GM21528 (cell line): ENCODE measurements at regions not wholly inside any gene's neighbourhood (a gene's known extent, or its start where the extent isn't known, plus 50 kb on each side); places are given as distances from the start of the nearest gene placed in this dataset.
"Not testable (repeated sequence)": the region's sequence is repeated elsewhere in the genome, so short reads cannot be mapped to it uniquely, and the experiment has no call there.

Experiments
- ATAC-seq: cut with Tn5 transposase; IDR thresholded peaks from one replicate; pipeline ENCODE4 v1.9.1; 2021; ENCODE audit warnings: mild to moderate bottlenecking, moderate library complexity; ENCODE audit not compliant: unreplicated experiment, low FRiP score

GRCh38 chr13:88651531-88651930, 980.4 kb downstream of the SLITRK5 start:
- no peak for ATAC-seq

GRCh38 chr13:88656751-88657150, 985.6 kb downstream of the SLITRK5 start:
- no peak for ATAC-seq

- no peak for ATAC-seq
Measured at GRCh38 chr13:88670509-88670908, 999.3 kb downstream of the SLITRK5 start.

GRCh38 chr13:88674841-88675240, 1003.7 kb downstream of the SLITRK5 start:
- ATAC-seq = no peak

- no peak for ATAC-seq
Measured at GRCh38 chr13:88675347-88675996, 1004.3 kb downstream of the SLITRK5 start.

- no peak for ATAC-seq
Measured at GRCh38 chr13:88676016-88676415, 1004.8 kb downstream of the SLITRK5 start.

- no peak for ATAC-seq
Measured at GRCh38 chr13:88685459-88685858, 1014.3 kb downstream of the SLITRK5 start.

- ATAC-seq = no peak
Measured at GRCh38 chr13:88701551-88701950, 1030.4 kb downstream of the SLITRK5 start.

- no peak for ATAC-seq
Measured at GRCh38 chr13:88704600-88705275, 1033.6 kb downstream of the SLITRK5 start.

GRCh38 chr13:88707646-88708045, 1036.5 kb downstream of the SLITRK5 start:
- no peak for ATAC-seq

GRCh38 chr13:88717946-88718345, 1046.8 kb downstream of the SLITRK5 start:
- no peak for ATAC-seq

GRCh38 chr13:88718781-88719180, 1047.6 kb downstream of the SLITRK5 start:
- no peak for ATAC-seq

- no peak for ATAC-seq
Measured at GRCh38 chr13:88726075-88726474, 1054.9 kb downstream of the SLITRK5 start.

GRCh38 chr13:88727236-88727635, 1056.1 kb downstream of the SLITRK5 start:
- ATAC-seq = not testable (repeated sequence)

- no peak for ATAC-seq
Measured at GRCh38 chr13:88729605-88730004, 1058.4 kb downstream of the SLITRK5 start.

GRCh38 chr13:88736026-88736425, 1064.9 kb downstream of the SLITRK5 start:
- ATAC-seq = no peak

GRCh38 chr13:88739195-88739594, 1068.0 kb downstream of the SLITRK5 start:
- no peak for ATAC-seq

- no peak for ATAC-seq
Measured at GRCh38 chr13:88744289-88744688, 1073.1 kb downstream of the SLITRK5 start.

- ATAC-seq = no peak
Measured at GRCh38 chr13:88745011-88745410, 1073.8 kb downstream of the SLITRK5 start.

GRCh38 chr13:88752041-88752440, 1080.9 kb downstream of the SLITRK5 start:
- ATAC-seq = no peak

- ATAC-seq = no peak
Measured at GRCh38 chr13:88754141-88754540, 1083.0 kb downstream of the SLITRK5 start.

- ATAC-seq = no peak
Measured at GRCh38 chr13:88761145-88761544, 1090.0 kb downstream of the SLITRK5 start.
